Medulla oblongata (tissue), 1 donor: ENCODE measurements at regions not wholly inside any gene's neighbourhood (a gene's known extent, or its start where the extent isn't known, plus 50 kb on each side); places are given as distances from the start of the nearest gene placed in this dataset.
"Not testable (repeated sequence)": the region's sequence is repeated elsewhere in the genome, so short reads cannot be mapped to it uniquely, and the experiment has no call there.

Experiments used
- DNase-seq: peaks from one replicate; pipeline ENCODE4 v3.0.0-alpha.2; 2015; ENCODE audit errors: extremely low spot score

GRCh38 chr13:70516226-70516625 lies 408.0 kb upstream of the KLHL1 start:
- no peak for DNase-seq

GRCh38 chr13:70511861-70512417 lies 403.7 kb upstream of the KLHL1 start:
- not testable (repeated sequence) for DNase-seq

GRCh38 chr13:70505809-70506208 lies 397.6 kb upstream of the KLHL1 start:
- DNase-seq, result no peak

GRCh38 chr13:70502944-70503343 lies 394.7 kb upstream of the KLHL1 start:
- no peak for DNase-seq

GRCh38 chr13:70490320-70490935 lies 382.2 kb upstream of the KLHL1 start:
- no peak for DNase-seq

- DNase-seq, result no peak
Measured at GRCh38 chr13:70484931-70485330, 376.7 kb upstream of the KLHL1 start.

- no peak for DNase-seq
Measured at GRCh38 chr13:70483599-70484276, 375.5 kb upstream of the KLHL1 start.

- no peak for DNase-seq
Measured at GRCh38 chr13:70473907-70474306, 365.7 kb upstream of the KLHL1 start.

- DNase-seq, result no peak
Measured at GRCh38 chr13:70469077-70469476, 360.8 kb upstream of the KLHL1 start.

GRCh38 chr13:70457474-70457873 lies 349.2 kb upstream of the KLHL1 start:
- DNase-seq, result no peak

- no peak for DNase-seq
Measured at GRCh38 chr13:70448820-70449219, 340.6 kb upstream of the KLHL1 start.

- DNase-seq, result no peak
Measured at GRCh38 chr13:70432276-70432805, 324.1 kb upstream of the KLHL1 start.

GRCh38 chr13:70430256-70430655 lies 322.0 kb upstream of the KLHL1 start:
- DNase-seq, result no peak

GRCh38 chr13:70424928-70425327 lies 316.7 kb upstream of the KLHL1 start:
- DNase-seq, result no peak

- no peak for DNase-seq
Measured at GRCh38 chr13:70424428-70424827, 316.2 kb upstream of the KLHL1 start.

- DNase-seq, result no peak
Measured at GRCh38 chr13:70415136-70415535, 306.9 kb upstream of the KLHL1 start.

GRCh38 chr13:70408865-70409264 lies 300.6 kb upstream of the KLHL1 start:
- no peak for DNase-seq

GRCh38 chr13:70407486-70407885 lies 299.2 kb upstream of the KLHL1 start:
- no peak for DNase-seq

- DNase-seq, result no peak
Measured at GRCh38 chr13:70405266-70405665, 297.0 kb upstream of the KLHL1 start.

GRCh38 chr13:70394031-70394548 lies 285.8 kb upstream of the KLHL1 start:
- no peak for DNase-seq

GRCh38 chr13:70391678-70392077 lies 283.4 kb upstream of the KLHL1 start:
- no peak for DNase-seq

- no peak for DNase-seq
Measured at GRCh38 chr13:70390968-70391367, 282.7 kb upstream of the KLHL1 start.

- DNase-seq, result no peak
Measured at GRCh38 chr13:70390064-70390463, 281.8 kb upstream of the KLHL1 start.
